IMR-90 (cell line): ENCODE measurements at regions not wholly inside any gene's neighbourhood (a gene's known extent, or its start where the extent isn't known, plus 50 kb on each side); places are given as distances from the start of the nearest gene placed in this dataset.

Experiments used
- ATAC-seq: fragments of 200-7000 bp; cut with Tn5 transposase; 2 replicates; pipeline ENCODE4 v1.9.1; 2020; ENCODE audit warnings: low read depth, mild to moderate bottlenecking, moderate library complexity
- BruUV-seq: library from RNA; stranded (reverse); fragments of 400-500 nt; replicated peaks from 2 replicates; lab custom pipeline; 2021; lab: Mats Ljungman, UMichigan
- CTCF ChIA-PET: fragments of 300-600 bp; formaldehyde crosslinking; extraction: SDS; loops from one replicate; lab custom pipeline; 2021; ENCODE audit warnings: antibody characterized with exemption; lab: Yijun Ruan, JAX
- POLR2A ChIA-PET: fragments of 300-600 bp; sonication (Branson Sonifier 250); formaldehyde crosslinking; loops from one replicate; lab custom pipeline; 2022; ENCODE audit warnings: antibody characterized with exemption; ENCODE audit not compliant: unreplicated experiment; lab: Charles Lee
- DNase-seq: peaks from one replicate; pipeline ENCODE4 v3.0.0; 2013
- H2AFZ ChIP-seq: replicated peaks from 2 replicates; pipeline ENCODE3; 2013; ENCODE audit warnings: low read length, mild to moderate bottlenecking; ENCODE audit not compliant: poor library complexity
- H2AK5ac ChIP-seq: 2 replicates; pipeline ENCODE4 v1.6.1; 2013; ENCODE audit warnings: low read depth, low read length, inconsistent platforms
- H2AK9ac ChIP-seq: replicated peaks from 2 replicates; pipeline ENCODE3; 2013; ENCODE audit warnings: mild to moderate bottlenecking, low read depth, low read length, moderate library complexity; ENCODE audit not compliant: poor library complexity
- H2BK120ac ChIP-seq: 2 replicates; pipeline ENCODE4 v1.6.1; 2013; ENCODE audit warnings: low read depth, low read length, inconsistent platforms
- H2BK15ac ChIP-seq: 3 replicates; pipeline ENCODE4 v1.6.1; 2013; ENCODE audit warnings: low read depth, low read length, inconsistent platforms
- H2BK20ac ChIP-seq: 2 replicates; pipeline ENCODE4 v1.6.1; 2013; ENCODE audit warnings: low read depth, mild to moderate bottlenecking, inconsistent platforms, low read length, moderate library complexity
- H2BK5ac ChIP-seq: 2 replicates; pipeline ENCODE4 v1.6.1; 2013; ENCODE audit warnings: mild to moderate bottlenecking, low read depth, low read length, inconsistent platforms; ENCODE audit not compliant: poor library complexity, severe bottlenecking
- H3K14ac ChIP-seq: replicated peaks from 2 replicates; pipeline ENCODE4 v1.6.1; 2013; ENCODE audit warnings: low read depth, low read length, inconsistent platforms
- H3K18ac ChIP-seq: 2 replicates; pipeline ENCODE4 v1.6.1; 2013; ENCODE audit warnings: low read depth, low read length, control low read depth
- H3K23ac ChIP-seq: 2 replicates; pipeline ENCODE4 v1.6.1; 2013; ENCODE audit warnings: low read depth, low read length, inconsistent platforms
- H3K27ac ChIP-seq: 2 replicates; pipeline ENCODE4 v1.5.1; 2013; ENCODE audit warnings: mild to moderate bottlenecking, control low read depth, low read length; ENCODE audit not compliant: insufficient read depth
- H3K27me3 ChIP-seq: 2 replicates; pipeline ENCODE4 v1.6.1; 2013; ENCODE audit warnings: low read length; ENCODE audit not compliant: control insufficient read depth, insufficient read depth
- H3K36me3 ChIP-seq: 2 replicates; pipeline ENCODE4 v1.6.1; 2013; ENCODE audit warnings: low read length, mixed read lengths; ENCODE audit not compliant: control insufficient read depth, insufficient read depth
- H3K4ac ChIP-seq: 2 replicates; pipeline ENCODE4 v1.6.1; 2013; ENCODE audit warnings: low read depth, low read length, inconsistent platforms
- H3K4me1 ChIP-seq: 2 replicates; pipeline ENCODE4 v1.6.1; 2013; ENCODE audit warnings: low read length, mixed read lengths; ENCODE audit not compliant: control insufficient read depth, insufficient read depth
- H3K4me2 ChIP-seq: 2 replicates; pipeline ENCODE4 v1.6.1; 2013; ENCODE audit warnings: low read depth, mild to moderate bottlenecking, control low read depth, low read length, moderate library complexity
- H3K4me3 ChIP-seq: 2 replicates; pipeline ENCODE4 v1.5.1; 2013; ENCODE audit warnings: low read depth, mild to moderate bottlenecking, control low read depth, low read length, moderate library complexity; ENCODE audit not compliant: insufficient read depth
- H3K56ac ChIP-seq: 2 replicates; pipeline ENCODE4 v1.6.1; 2013; ENCODE audit warnings: low read length, inconsistent platforms; ENCODE audit not compliant: insufficient read depth; ENCODE audit errors: extremely low read depth
- H3K79me1 ChIP-seq, 2 experiments: 2 replicates each; pipeline ENCODE4 v1.6.1; 2013; ENCODE audit warnings: low read length in 2 of 2, inconsistent platforms in 1 of 2, low read depth in 1 of 2
- H3K9ac ChIP-seq: 2 replicates; pipeline ENCODE4 v1.6.1; 2013; ENCODE audit warnings: low read depth, low read length, control low read depth
- H3K9me1 ChIP-seq: 2 replicates; pipeline ENCODE4 v1.6.1; 2013; ENCODE audit warnings: low read length, inconsistent platforms; ENCODE audit not compliant: insufficient read depth
- H3K9me3 ChIP-seq: 2 replicates; pipeline ENCODE4 v1.6.1; 2013; ENCODE audit warnings: low read length; ENCODE audit not compliant: control insufficient read depth, insufficient read depth
- H4K20me1 ChIP-seq: 2 replicates; pipeline ENCODE4 v1.6.1; 2013; ENCODE audit warnings: low read length, inconsistent platforms; ENCODE audit not compliant: insufficient read depth
- H4K5ac ChIP-seq: 2 replicates; pipeline ENCODE4 v1.6.1; 2013; ENCODE audit warnings: mild to moderate bottlenecking, low read depth, low read length, control low read depth
- H4K8ac ChIP-seq, 2 experiments: 2 replicates each; pipeline ENCODE4 v1.6.1; 2013; ENCODE audit warnings: low read depth in 2 of 2, low read length in 2 of 2, control low read depth in 1 of 2, inconsistent platforms in 1 of 2
- H4K91ac ChIP-seq: 2 replicates; pipeline ENCODE4 v1.6.1; 2013; ENCODE audit warnings: low read depth, low read length, inconsistent platforms; ENCODE audit not compliant: insufficient read depth
- BHLHE40 ChIP-seq: fragments of 150-350 bp; IDR thresholded peaks from 2 replicates; pipeline ENCODE4 v1.6.1; 2016; ENCODE audit warnings: mild to moderate bottlenecking, low read depth, low read length
- CHD1 ChIP-seq: IDR thresholded peaks from 2 replicates; pipeline ENCODE4 v1.6.1; 2012; ENCODE audit warnings: low read depth, low read length, improper control_type of control experiment
- NFE2L2 ChIP-seq: fragments of 150-350 bp; IDR thresholded peaks from 2 replicates; pipeline ENCODE4 v1.6.1; 2016; ENCODE audit warnings: low read depth, mild to moderate bottlenecking, low read length
- WGBS, 2 experiments: methylation state at CpG; one replicate each; pipeline versions ENCODE4 v1.1.5 to v1.1.7; 2013; ENCODE audit warnings: missing lambda C conversion rate in 2 of 2; ENCODE audit not compliant: insufficient read length in 1 of 2; ENCODE audit errors: extremely low coverage in 2 of 2; 5-methylcytosine and 5-hydroxymethylcytosine counted together
- dilution Hi-C: fragments of 300-500 bp; cut with HindIII; formaldehyde crosslinking; loops from one replicate; pipeline ENCODE4 v1.14.3; 2018; ENCODE audit warnings: low sequenced_read_pairs; ENCODE audit not compliant: unreplicated experiment
- in situ Hi-C: fragments of 300-500 bp; cut with MboI; formaldehyde crosslinking; loops from 3 replicates; pipeline ENCODE4 v1.14.3; 2019; ENCODE audit warnings: low sequenced_read_pairs, inconsistent platforms, mixed read lengths
- intact Hi-C: fragments of 100-400 bp; cut with micrococcal nuclease; formaldehyde crosslinking; loops from 2 replicates; pipeline ENCODE4 v1.10.0; 2022

DNA sequence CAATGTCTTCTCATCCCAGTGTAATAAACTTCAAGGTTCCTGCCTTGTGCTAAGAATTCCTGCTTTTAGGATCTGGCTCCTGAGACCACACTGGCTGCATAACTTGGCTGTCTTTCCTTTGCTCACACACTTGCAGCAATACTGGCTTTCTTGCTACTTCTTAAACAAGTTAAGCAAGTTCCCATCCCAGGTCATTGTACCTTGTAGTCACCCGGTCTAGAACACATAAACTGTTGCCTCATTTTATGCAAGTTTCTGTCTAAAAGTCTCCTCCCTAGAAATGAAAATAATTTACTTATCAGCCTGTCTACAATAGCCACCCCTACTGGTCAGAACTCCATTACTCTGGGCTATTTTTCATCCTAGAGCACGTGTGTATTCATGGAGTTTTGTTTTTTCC is 887.9 kb upstream of the FAM98A start:
- no peak overlapping the region for H2AFZ ChIP-seq
- DNase-seq (no peak), ATAC-seq (no peak)
- TF ChIP-seq NFE2L2, result no peak
- no peak for TF ChIP-seq BHLHE40
- TF ChIP-seq CHD1, result no peak
- no peak overlapping the region for H3K27ac ChIP-seq
- no peaks in the 10 kb centered on the region for H3K36me3 ChIP-seq
- no peaks in the 10 kb centered on the region for H4K20me1 ChIP-seq
- H3K18ac ChIP-seq, result no peak overlapping the region
- no peak overlapping the region for H3K14ac ChIP-seq
- no peak overlapping the region for H2BK5ac ChIP-seq
- no peak overlapping the region for H3K4me3 ChIP-seq
- no peak overlapping the region for H4K91ac ChIP-seq
- H3K9me1 ChIP-seq, result no peaks in the 10 kb centered on the region
- intact Hi-C loops, result no loop called here
- POLR2A ChIA-PET, result no interaction called here
- H2BK120ac ChIP-seq, result no peak overlapping the region
- H3K4me2 ChIP-seq, result no peak overlapping the region
- H3K56ac ChIP-seq, result no peak overlapping the region
- in situ Hi-C loops, result no loop called here
- H2BK15ac ChIP-seq, result no peak overlapping the region
- dilution Hi-C loops, result no loop called here
- H3K9ac ChIP-seq, result no peak overlapping the region
- H2BK20ac ChIP-seq, result no peak overlapping the region
- H3K9me3 ChIP-seq, result peaks cover 13% of the 10 kb centered on the region
- no peak overlapping the region for H4K8ac ChIP-seq
- H2AK5ac ChIP-seq, result no peak overlapping the region
- no peaks in the 10 kb centered on the region for H3K4me1 ChIP-seq
- no peak overlapping the region for H3K23ac ChIP-seq
- CTCF ChIA-PET, result no interaction called here
- no peak overlapping the region for H4K5ac ChIP-seq
- H3K79me1 ChIP-seq, result no peaks in the 10 kb centered on the region
- H3K27me3 ChIP-seq, result no peaks in the 10 kb centered on the region
- BruUV-seq, result no TSS peak
- WGBS, 2 experiments, result no CpG with 5 or more reads among the region's 2 CpGs
- no peak overlapping the region for H3K4ac ChIP-seq
- no peak overlapping the region for H2AK9ac ChIP-seq
